Heart left ventricle (tissue), 13 donors: ENCODE measurements at regions not wholly inside any gene's neighbourhood (a gene's known extent, or its start where the extent isn't known, plus 50 kb on each side); places are given as distances from the start of the nearest gene placed in this dataset.

Experiments used
- POLR2A ChIP-seq, 2 donors: fragments of 450-650 bp; IDR thresholded peaks; one replicate each; pipeline ENCODE4 v1.6.1; 2017; ENCODE audit warnings: antibody characterized with exemption in 2 of 2, mild to moderate bottlenecking in 2 of 2, moderate library complexity in 2 of 2
- TF ChIP-seq, protein P1 (sequence below), 12 donors: fragments of 200-600 bp; sonication (generic) in 4 of 12; IDR thresholded peaks; one replicate each; pipeline versions ENCODE4 v1.5.0 to v1.8.0; 2018 to 2022; ENCODE audit warnings: antibody characterized with exemption in 12 of 12, mild to moderate bottlenecking in 5 of 12
- donor health status: ischemic (EF 13 %, LVEDD 7.1; RV severe dilation, severe dysfunction).
- donor health status: DM: no; HTN: yes; CAD: no.
- donor health status: DM: no; HTN: no; CAD: no.
- donor health status: ischemic (EF 25% LVEDD 6.9; RV normal size, moderate dysfunction).
- donor health status: ischemic (EF 25% LVEDD 5.7; RV mildly dilated, moderate dysfunction).
- donor health status: ischemic (EF 35%, LVEDD 5.7; RV mildly dilated, moderate dysfunction).
- donor health status: nonischemic (EF 11% LVEDD 7.7; RV severe dilation, severe dysfunction).
- donor health status: DM: yes; HTN: yes; CAD: no.
- donor health status: PGD.
- donor health status: ischemic (EF 29% LVEDD 5.4; RV normal size, mild dysfunction).
- donor health status: nonischemic (EF 23%, LVEDD 6.1; RV moderate dilation, normal function).

DNA sequence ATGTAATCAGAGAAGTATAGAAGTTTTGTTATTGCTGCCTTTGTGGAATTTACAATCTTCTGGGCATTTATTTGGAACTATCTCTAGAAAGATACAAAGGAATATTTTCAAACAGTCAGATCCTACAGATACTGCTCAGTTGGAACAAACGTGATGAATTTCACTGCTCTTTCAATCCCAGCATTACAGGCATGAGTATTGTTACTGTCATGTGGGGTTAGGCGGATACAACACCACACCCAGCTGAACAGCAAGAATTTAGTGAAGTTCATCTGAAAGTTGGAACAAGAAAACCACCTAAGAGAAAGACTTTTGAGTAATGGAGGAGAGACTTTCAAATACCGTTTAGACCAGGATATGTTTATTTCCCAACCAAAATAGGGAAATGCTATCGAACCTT lies 123.3 kb upstream of the PLXNC1 start:
- TF ChIP-seq, protein P1, sequence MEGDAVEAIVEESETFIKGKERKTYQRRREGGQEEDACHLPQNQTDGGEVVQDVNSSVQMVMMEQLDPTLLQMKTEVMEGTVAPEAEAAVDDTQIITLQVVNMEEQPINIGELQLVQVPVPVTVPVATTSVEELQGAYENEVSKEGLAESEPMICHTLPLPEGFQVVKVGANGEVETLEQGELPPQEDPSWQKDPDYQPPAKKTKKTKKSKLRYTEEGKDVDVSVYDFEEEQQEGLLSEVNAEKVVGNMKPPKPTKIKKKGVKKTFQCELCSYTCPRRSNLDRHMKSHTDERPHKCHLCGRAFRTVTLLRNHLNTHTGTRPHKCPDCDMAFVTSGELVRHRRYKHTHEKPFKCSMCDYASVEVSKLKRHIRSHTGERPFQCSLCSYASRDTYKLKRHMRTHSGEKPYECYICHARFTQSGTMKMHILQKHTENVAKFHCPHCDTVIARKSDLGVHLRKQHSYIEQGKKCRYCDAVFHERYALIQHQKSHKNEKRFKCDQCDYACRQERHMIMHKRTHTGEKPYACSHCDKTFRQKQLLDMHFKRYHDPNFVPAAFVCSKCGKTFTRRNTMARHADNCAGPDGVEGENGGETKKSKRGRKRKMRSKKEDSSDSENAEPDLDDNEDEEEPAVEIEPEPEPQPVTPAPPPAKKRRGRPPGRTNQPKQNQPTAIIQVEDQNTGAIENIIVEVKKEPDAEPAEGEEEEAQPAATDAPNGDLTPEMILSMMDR (IDR thresholded peaks at IDR 0.05): no peak
- no peak for TF ChIP-seq POLR2A (IDR thresholded peaks at IDR 0.05)
